GM10266 (cell line): ENCODE measurements at regions not wholly inside any gene's neighbourhood (a gene's known extent, or its start where the extent isn't known, plus 50 kb on each side); places are given as distances from the start of the nearest gene placed in this dataset.
"Not testable (repeated sequence)": the region's sequence is repeated elsewhere in the genome, so short reads cannot be mapped to it uniquely, and the experiment has no call there.

Source experiments
- DNase-seq: peaks from one replicate; pipeline ENCODE4 v3.0.0; 2012; ENCODE audit errors: extremely low spot score
- CTCF ChIP-seq: IDR thresholded peaks from 2 replicates; pipeline ENCODE4 v1.5.1; 2012; ENCODE audit warnings: mild to moderate bottlenecking, low read depth; ENCODE audit not compliant: control insufficient read depth, insufficient read depth; ENCODE audit errors: missing control alignments

- TF ChIP-seq CTCF = no peak
Observed at GRCh38 chr1:29756498-29756897, 520.2 kb downstream of the PTPRU start.

DNA sequence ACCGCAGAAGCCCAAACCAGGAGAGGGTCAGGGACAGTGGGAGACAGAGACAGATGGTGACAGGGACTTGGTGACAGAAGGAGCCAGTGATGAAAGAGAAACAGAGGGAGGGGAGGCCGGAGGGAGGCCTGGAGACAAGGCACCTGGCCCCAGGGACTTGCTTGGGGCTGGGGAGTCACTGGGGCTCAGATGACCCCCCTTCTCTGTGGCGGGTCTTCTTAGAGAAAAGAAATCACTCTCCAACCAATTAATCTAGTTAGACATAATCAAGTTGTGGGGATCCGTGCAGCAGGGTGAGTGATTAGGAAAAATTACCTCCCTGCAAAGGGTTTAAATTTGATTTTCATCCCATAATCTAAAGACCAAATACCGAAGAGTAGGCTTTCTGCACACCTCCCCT lies 519.8 kb downstream of the PTPRU start:
- no peak for DNase-seq
- no peak for TF ChIP-seq CTCF

More at GRCh38 chr1:29756498-29756897, 520.2 kb downstream of the PTPRU start:
- no peak for DNase-seq

- not testable (repeated sequence) for DNase-seq
Observed at GRCh38 chr1:29755412-29756015, 519.2 kb downstream of the PTPRU start.

DNA sequence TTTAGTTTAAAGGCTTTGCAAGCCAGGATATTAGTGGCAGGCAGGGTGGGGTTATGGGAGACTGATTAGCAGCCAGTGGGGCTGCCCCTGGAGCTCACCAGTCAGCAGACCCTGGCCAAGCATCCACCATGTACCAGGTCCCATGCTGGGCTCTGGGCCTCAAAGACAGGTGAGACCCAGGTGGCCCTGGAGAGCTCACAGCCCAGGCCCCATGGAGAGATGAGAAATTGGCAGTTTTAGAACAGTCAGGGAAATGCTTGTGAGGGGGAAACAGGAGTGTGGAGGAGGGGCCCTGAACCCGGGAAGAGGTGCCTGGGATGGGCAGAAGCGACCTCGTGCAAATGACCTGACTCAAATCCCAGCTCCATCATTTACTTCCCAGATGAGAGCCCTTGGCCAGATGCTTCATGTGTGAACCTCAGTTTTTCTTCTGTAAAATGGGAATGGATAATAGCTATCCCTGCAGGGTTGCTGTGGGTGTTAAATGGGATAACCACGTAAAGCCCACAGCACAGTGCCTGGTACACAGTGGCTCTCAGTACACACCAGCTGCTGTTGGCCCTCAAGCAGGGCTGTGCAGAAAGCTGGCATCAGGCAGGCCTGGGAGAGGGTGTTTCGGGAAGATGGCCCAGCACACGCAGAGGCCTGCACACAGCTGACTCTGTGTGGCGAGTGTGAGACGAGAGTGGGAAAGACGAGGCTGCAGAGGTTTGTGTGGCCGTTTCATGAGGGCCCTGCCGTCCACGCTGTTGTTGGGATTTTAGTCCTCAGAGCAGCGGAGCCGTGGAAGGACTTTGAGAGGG lies 518.5 kb downstream of the PTPRU start:
- no peak for DNase-seq
- TF ChIP-seq CTCF = no peak

DNA sequence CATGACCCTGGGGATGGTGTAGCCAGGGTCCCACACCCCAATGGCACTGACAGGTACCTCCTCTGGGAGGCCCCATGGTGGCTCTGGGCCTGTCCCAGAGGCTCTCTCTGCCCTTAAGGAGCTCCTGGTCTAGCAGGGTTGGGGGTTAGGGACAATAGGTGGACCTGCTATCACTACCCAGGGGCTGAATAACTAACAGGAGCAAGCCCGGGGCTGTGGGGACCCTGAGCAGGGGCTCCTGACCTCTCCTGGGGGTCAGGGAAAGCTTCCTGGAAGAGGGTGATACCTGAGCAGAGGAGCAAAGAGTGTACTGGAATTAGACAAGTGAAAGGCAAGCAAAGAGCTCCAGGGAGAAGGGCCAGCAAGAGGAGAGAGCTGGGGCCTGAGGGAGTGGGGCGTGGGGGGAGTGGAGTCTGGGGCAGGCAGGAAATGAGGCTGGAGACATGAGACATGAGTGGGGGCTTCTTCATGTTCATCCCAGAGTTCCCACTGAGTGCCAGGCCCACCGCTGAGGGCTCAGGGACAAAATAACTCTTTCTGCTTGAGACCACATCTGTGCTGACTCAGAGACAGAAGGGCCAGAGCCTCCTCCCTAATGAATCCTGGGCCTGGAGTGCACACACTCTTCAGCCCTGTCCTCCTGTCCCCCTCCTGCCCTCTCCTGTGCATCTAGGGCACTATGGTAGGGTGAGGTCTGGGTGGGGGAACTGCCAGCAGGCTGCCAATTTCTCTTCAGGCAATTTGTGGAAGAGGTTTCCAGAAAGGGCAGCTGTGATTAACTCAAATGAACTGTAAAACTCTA lies 517.6 kb downstream of the PTPRU start:
- DNase-seq = no peak

DNA sequence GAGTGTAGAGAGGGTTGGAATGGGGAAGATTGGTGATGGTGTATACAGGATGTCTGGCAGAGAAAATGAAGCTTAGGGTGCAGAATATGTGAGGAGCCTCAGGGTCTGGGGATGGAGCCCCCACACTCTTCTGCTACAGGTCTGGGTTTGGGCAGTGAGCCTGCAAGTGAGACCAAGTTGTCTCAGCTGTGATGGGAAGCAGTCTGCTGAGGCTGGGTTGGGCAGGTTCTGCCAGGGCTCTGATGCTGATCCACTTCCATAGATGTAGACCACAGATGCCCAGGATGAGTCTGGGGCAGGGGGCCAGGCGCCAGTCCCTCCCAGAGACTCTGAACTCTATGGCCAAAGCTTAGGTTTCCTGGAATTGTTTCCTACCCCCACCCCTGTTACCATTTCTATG lies 516.9 kb downstream of the PTPRU start:
- no peak for TF ChIP-seq CTCF
- no peak for DNase-seq

More for the DNA sequence above, 517.6 kb downstream of the PTPRU start:
- TF ChIP-seq CTCF = no peak

- TF ChIP-seq CTCF = no peak
- DNase-seq = no peak
Observed at GRCh38 chr1:29752141-29752540, 515.8 kb downstream of the PTPRU start.
